ENCODE measurements at regions not wholly inside any gene's neighbourhood (a gene's known extent, or its start where the extent isn't known, plus 50 kb on each side); places are given as distances from the start of the nearest gene placed in this dataset.

- intact Hi-C loops (cut with micrococcal nuclease), result no loop called here
- Mint-ChIP-seq H3K4me1 (ENCODE audit: low read depth) (no peaks in the 10 kb centered on the region), H3K9me3 (peaks cover 13% of the 10 kb centered on the region), H3K4me3 (no peak overlapping the region), H3K36me3 (no peaks in the 10 kb centered on the region), H3K27me3 (no peaks in the 10 kb centered on the region), H3K27ac (no peak overlapping the region)
- DNase-seq, result no peak
- CTCF ChIA-PET, result no interaction called here
- POLR2A ChIA-PET, result no interaction called here
These were observed 461.8 kb upstream of the CXADR start for GRCh38 chr21:17051054-17051453.

GRCh38 chr21:17053321-17053720 is 459.5 kb upstream of the CXADR start:
- no peaks in the 10 kb centered on the region for H3K36me3 Mint-ChIP-seq
- H3K4me1 Mint-ChIP-seq (ENCODE audit: low read depth), result no peaks in the 10 kb centered on the region
- H3K27ac Mint-ChIP-seq, result no peak overlapping the region
- H3K27me3 Mint-ChIP-seq, result no peaks in the 10 kb centered on the region
- intact Hi-C loops (cut with micrococcal nuclease), result no loop called here
- POLR2A ChIA-PET, result no interaction called here
- DNase-seq, result no peak
- H3K9me3 Mint-ChIP-seq, result peaks cover 13% of the 10 kb centered on the region
- CTCF ChIA-PET, result no interaction called here
- no peak overlapping the region for H3K4me3 Mint-ChIP-seq

GRCh38 chr21:17059936-17060335 is 452.9 kb upstream of the CXADR start:
- Mint-ChIP-seq H3K4me1 (ENCODE audit: low read depth) (no peaks in the 10 kb centered on the region), H3K27ac (no peak overlapping the region), H3K4me3 (no peak overlapping the region), H3K36me3 (no peaks in the 10 kb centered on the region), H3K27me3 (no peaks in the 10 kb centered on the region), H3K9me3 (peaks cover 10% of the 10 kb centered on the region)
- CTCF ChIA-PET, result no interaction called here
- DNase-seq, result no peak
- intact Hi-C loops (cut with micrococcal nuclease), result no loop called here
- POLR2A ChIA-PET, result no interaction called here

GRCh38 chr21:17066006-17066405 is 446.8 kb upstream of the CXADR start:
- Mint-ChIP-seq H3K36me3 (no peaks in the 10 kb centered on the region), H3K27me3 (no peaks in the 10 kb centered on the region), H3K9me3 (peaks cover 7% of the 10 kb centered on the region), H3K4me1 (ENCODE audit: low read depth) (no peaks in the 10 kb centered on the region), H3K4me3 (no peak overlapping the region), H3K27ac (no peak overlapping the region)
- intact Hi-C loops (cut with micrococcal nuclease), result no loop called here
- DNase-seq, result no peak
- CTCF ChIA-PET, result no interaction called here
- POLR2A ChIA-PET, result no interaction called here

GRCh38 chr21:17071093-17071492 is 441.8 kb upstream of the CXADR start:
- intact Hi-C loops (cut with micrococcal nuclease), result no loop called here
- H3K4me3 Mint-ChIP-seq, result no peak overlapping the region
- no peaks in the 10 kb centered on the region for H3K4me1 Mint-ChIP-seq (ENCODE audit: low read depth)
- peaks cover 10% of the 10 kb centered on the region for H3K9me3 Mint-ChIP-seq
- DNase-seq, result no peak
- H3K27ac Mint-ChIP-seq, result no peak overlapping the region
- CTCF ChIA-PET, result no interaction called here
- no peaks in the 10 kb centered on the region for H3K27me3 Mint-ChIP-seq
- no peaks in the 10 kb centered on the region for H3K36me3 Mint-ChIP-seq
- POLR2A ChIA-PET, result no interaction called here

GRCh38 chr21:17081193-17081592 is 431.6 kb upstream of the CXADR start:
- no peaks in the 10 kb centered on the region for H3K27me3 Mint-ChIP-seq
- H3K4me3 Mint-ChIP-seq, result no peak overlapping the region
- peaks cover 2% of the 10 kb centered on the region for H3K9me3 Mint-ChIP-seq
- intact Hi-C loops (cut with micrococcal nuclease), result no loop called here
- CTCF ChIA-PET, result interaction anchor here (0.7 kb wide), 1 partner anchor 19 kb away, joined by 3 read pairs; no protein-coding TSS in a partner anchor
- H3K36me3 Mint-ChIP-seq, result no peaks in the 10 kb centered on the region
- H3K27ac Mint-ChIP-seq, result no peak overlapping the region
- H3K4me1 Mint-ChIP-seq (ENCODE audit: low read depth), result no peaks in the 10 kb centered on the region
- no peak for DNase-seq
- POLR2A ChIA-PET, result no interaction called here

GRCh38 chr21:17082843-17083483 is 429.9 kb upstream of the CXADR start:
- POLR2A ChIA-PET, result no interaction called here
- Mint-ChIP-seq H3K9me3 (peaks cover 2% of the 10 kb centered on the region), H3K4me3 (no peak overlapping the region), H3K4me1 (ENCODE audit: low read depth) (no peaks in the 10 kb centered on the region), H3K27ac (no peak overlapping the region), H3K36me3 (no peaks in the 10 kb centered on the region), H3K27me3 (no peaks in the 10 kb centered on the region)
- intact Hi-C loops (cut with micrococcal nuclease), result no loop called here
- no peak for DNase-seq
- CTCF ChIA-PET, result no interaction called here

- Mint-ChIP-seq H3K4me3 (no peak overlapping the region), H3K27me3 (no peaks in the 10 kb centered on the region), H3K9me3 (peaks cover 2% of the 10 kb centered on the region), H3K36me3 (no peaks in the 10 kb centered on the region), H3K27ac (no peak overlapping the region), H3K4me1 (ENCODE audit: low read depth) (no peaks in the 10 kb centered on the region)
- no peak for DNase-seq
- intact Hi-C loops (cut with micrococcal nuclease), result no loop called here
- CTCF ChIA-PET, result no interaction called here
- POLR2A ChIA-PET, result no interaction called here
These were observed 427.1 kb upstream of the CXADR start for GRCh38 chr21:17085707-17086106.

GRCh38 chr21:17088500-17088899 is 424.3 kb upstream of the CXADR start:
- H3K36me3 Mint-ChIP-seq, result no peaks in the 10 kb centered on the region
- no peaks in the 10 kb centered on the region for H3K27me3 Mint-ChIP-seq
- H3K4me3 Mint-ChIP-seq, result no peak overlapping the region
- no peaks in the 10 kb centered on the region for H3K4me1 Mint-ChIP-seq (ENCODE audit: low read depth)
- no peak for DNase-seq
- ChIA-PET CTCF (no interaction called here), POLR2A (no interaction called here)
- intact Hi-C loops (cut with micrococcal nuclease), result no loop called here
- no peak overlapping the region for H3K27ac Mint-ChIP-seq
- H3K9me3 Mint-ChIP-seq, result peaks cover 2% of the 10 kb centered on the region

- ChIA-PET POLR2A (no interaction called here), CTCF (no interaction called here)
- Mint-ChIP-seq H3K4me3 (no peak overlapping the region), H3K27me3 (no peaks in the 10 kb centered on the region), H3K4me1 (ENCODE audit: low read depth) (no peaks in the 10 kb centered on the region), H3K27ac (no peak overlapping the region), H3K36me3 (no peaks in the 10 kb centered on the region), H3K9me3 (no peaks in the 10 kb centered on the region)
- intact Hi-C loops (cut with micrococcal nuclease), result no loop called here
- DNase-seq, result no peak
These were observed 423.8 kb upstream of the CXADR start for GRCh38 chr21:17089091-17089491.

- Mint-ChIP-seq H3K27me3 (no peaks in the 10 kb centered on the region), H3K4me1 (ENCODE audit: low read depth) (no peaks in the 10 kb centered on the region), H3K36me3 (no peaks in the 10 kb centered on the region), H3K4me3 (no peak overlapping the region), H3K9me3 (peaks cover 16% of the 10 kb centered on the region), H3K27ac (no peak overlapping the region)
- ChIA-PET POLR2A (no interaction called here), CTCF (no interaction called here)
- DNase-seq, result no peak
- intact Hi-C loops (cut with micrococcal nuclease), result no loop called here
These were observed 411.1 kb upstream of the CXADR start for GRCh38 chr21:17101696-17102095.

GRCh38 chr21:17105932-17106331 is 406.9 kb upstream of the CXADR start:
- no peak overlapping the region for H3K4me3 Mint-ChIP-seq
- intact Hi-C loops (cut with micrococcal nuclease), result no loop called here
- DNase-seq, result no peak
- H3K36me3 Mint-ChIP-seq, result no peaks in the 10 kb centered on the region
- H3K27me3 Mint-ChIP-seq, result no peaks in the 10 kb centered on the region
- no peak overlapping the region for H3K27ac Mint-ChIP-seq
- POLR2A ChIA-PET, result no interaction called here
- peaks cover 13% of the 10 kb centered on the region for H3K9me3 Mint-ChIP-seq
- H3K4me1 Mint-ChIP-seq (ENCODE audit: low read depth), result no peaks in the 10 kb centered on the region
- CTCF ChIA-PET, result no interaction called here

- Mint-ChIP-seq H3K36me3 (no peaks in the 10 kb centered on the region), H3K27me3 (no peaks in the 10 kb centered on the region), H3K4me3 (no peak overlapping the region), H3K9me3 (peaks cover 2% of the 10 kb centered on the region), H3K4me1 (ENCODE audit: low read depth) (no peaks in the 10 kb centered on the region), H3K27ac (no peak overlapping the region)
- intact Hi-C loops (cut with micrococcal nuclease), result no loop called here
- no peak for DNase-seq
- POLR2A ChIA-PET, result no interaction called here
- CTCF ChIA-PET, result no interaction called here
These were observed 398.8 kb upstream of the CXADR start for GRCh38 chr21:17114045-17114444.

Data from activated CD4-positive, alpha-beta memory T cell treated with anti-CD3 and anti-CD28 coated beads for 36 hours (primary cell).